Activated T-helper 2 cell treated with anti-CD3 and anti-CD28 coated beads, Interferon-gamma antibody, Interleukin-2, Interleukin-4, amounts not matched to agents 10 μg/mL and 5 μg/mL and 100 μg/mL, durations not matched to agents 14 hours and 24 hours and 36 hours (primary cell): ENCODE measurements at regions not wholly inside any gene's neighbourhood (a gene's known extent, or its start where the extent isn't known, plus 50 kb on each side); places are given as distances from the start of the nearest gene placed in this dataset.
"Not testable (repeated sequence)": the region's sequence is repeated elsewhere in the genome, so short reads cannot be mapped to it uniquely, and the experiment has no call there.

Source experiments
- DNase-seq: peaks from one replicate; pipeline ENCODE4 v3.0.0; 2021; ENCODE audit warnings: low spot score
- H3K27ac Mint-ChIP-seq: one replicate; pipeline ENCODE4 v1.8.0; 2021; ENCODE audit warnings: mixed read lengths
- H3K27me3 Mint-ChIP-seq: one replicate; pipeline ENCODE4 v1.8.0; 2021; ENCODE audit warnings: low read depth, mixed read lengths
- H3K36me3 Mint-ChIP-seq: one replicate; pipeline ENCODE4 v1.8.0; 2021; ENCODE audit warnings: low read depth, mixed read lengths
- H3K4me1 Mint-ChIP-seq: one replicate; pipeline ENCODE4 v1.8.0; 2021; ENCODE audit warnings: low read depth, mixed read lengths
- H3K4me3 Mint-ChIP-seq: one replicate; pipeline ENCODE4 v1.8.0; 2021; ENCODE audit warnings: low read depth, mild to moderate bottlenecking, moderate library complexity, mixed read lengths
- H3K9me3 Mint-ChIP-seq: one replicate; pipeline ENCODE4 v1.8.0; 2021; ENCODE audit warnings: mixed read lengths
- intact Hi-C: fragments of 100-400 bp; cut with micrococcal nuclease; formaldehyde crosslinking; loops from one replicate; pipeline ENCODE4 v1.15.1; 2023

- Mint-ChIP-seq H3K27ac (no peak overlapping the region), H3K36me3 (no peaks in the 10 kb centered on the region), H3K4me3 (no peak overlapping the region), H3K27me3 (no peaks in the 10 kb centered on the region), H3K9me3 (peaks cover 5% of the 10 kb centered on the region), H3K4me1 (no peaks in the 10 kb centered on the region)
- no peak for DNase-seq
- intact Hi-C loops, result no loop called here
These were observed 365.9 kb downstream of the COL11A1 start for GRCh38 chr1:102742426-102742825.

GRCh38 chr1:102733491-102734236 lies 374.7 kb downstream of the COL11A1 start:
- H3K9me3 Mint-ChIP-seq, result no peaks in the 10 kb centered on the region
- no peaks in the 10 kb centered on the region for H3K27me3 Mint-ChIP-seq
- intact Hi-C loops, result no loop called here
- H3K36me3 Mint-ChIP-seq, result no peaks in the 10 kb centered on the region
- no peak for DNase-seq
- H3K4me3 Mint-ChIP-seq, result no peak overlapping the region
- no peaks in the 10 kb centered on the region for H3K4me1 Mint-ChIP-seq
- H3K27ac Mint-ChIP-seq, result no peak overlapping the region

GRCh38 chr1:102732927-102733326 lies 375.4 kb downstream of the COL11A1 start:
- Mint-ChIP-seq H3K36me3 (no peaks in the 10 kb centered on the region), H3K9me3 (no peaks in the 10 kb centered on the region), H3K4me3 (no peak overlapping the region), H3K27ac (no peak overlapping the region), H3K4me1 (no peaks in the 10 kb centered on the region), H3K27me3 (no peaks in the 10 kb centered on the region)
- DNase-seq, result no peak
- intact Hi-C loops, result no loop called here

GRCh38 chr1:102726417-102726816 lies 381.9 kb downstream of the COL11A1 start:
- DNase-seq, result no peak
- Mint-ChIP-seq H3K27me3 (no peaks in the 10 kb centered on the region), H3K4me3 (no peak overlapping the region), H3K36me3 (no peaks in the 10 kb centered on the region), H3K4me1 (no peaks in the 10 kb centered on the region), H3K27ac (no peak overlapping the region), H3K9me3 (no peaks in the 10 kb centered on the region)
- intact Hi-C loops, result no loop called here

GRCh38 chr1:102724741-102725140 lies 383.6 kb downstream of the COL11A1 start:
- intact Hi-C loops, result no loop called here
- H3K4me1 Mint-ChIP-seq, result no peaks in the 10 kb centered on the region
- H3K4me3 Mint-ChIP-seq, result no peak overlapping the region
- H3K9me3 Mint-ChIP-seq, result no peaks in the 10 kb centered on the region
- H3K27ac Mint-ChIP-seq, result no peak overlapping the region
- DNase-seq, result no peak
- H3K27me3 Mint-ChIP-seq, result no peaks in the 10 kb centered on the region
- H3K36me3 Mint-ChIP-seq, result no peaks in the 10 kb centered on the region

- intact Hi-C loops, result no loop called here
- Mint-ChIP-seq H3K9me3 (no peaks in the 10 kb centered on the region), H3K27me3 (no peaks in the 10 kb centered on the region), H3K4me1 (no peaks in the 10 kb centered on the region), H3K27ac (no peak overlapping the region), H3K4me3 (no peak overlapping the region), H3K36me3 (no peaks in the 10 kb centered on the region)
- no peak for DNase-seq
These were observed 393.2 kb downstream of the COL11A1 start for GRCh38 chr1:102715150-102715549.

GRCh38 chr1:102699524-102699923 lies 408.8 kb downstream of the COL11A1 start:
- Mint-ChIP-seq H3K4me3 (no peak overlapping the region), H3K9me3 (no peaks in the 10 kb centered on the region), H3K27ac (no peak overlapping the region), H3K27me3 (no peaks in the 10 kb centered on the region), H3K36me3 (no peaks in the 10 kb centered on the region), H3K4me1 (no peaks in the 10 kb centered on the region)
- intact Hi-C loops, result no loop called here
- no peak for DNase-seq

GRCh38 chr1:102693345-102693744 lies 415.0 kb downstream of the COL11A1 start:
- H3K9me3 Mint-ChIP-seq, result no peaks in the 10 kb centered on the region
- no peaks in the 10 kb centered on the region for H3K4me1 Mint-ChIP-seq
- no peak overlapping the region for H3K27ac Mint-ChIP-seq
- intact Hi-C loops, result no loop called here
- H3K27me3 Mint-ChIP-seq, result no peaks in the 10 kb centered on the region
- H3K36me3 Mint-ChIP-seq, result no peaks in the 10 kb centered on the region
- H3K4me3 Mint-ChIP-seq, result no peak overlapping the region
- DNase-seq, result no peak

- Mint-ChIP-seq H3K4me1 (no peaks in the 10 kb centered on the region), H3K36me3 (no peaks in the 10 kb centered on the region), H3K9me3 (no peaks in the 10 kb centered on the region), H3K27me3 (no peaks in the 10 kb centered on the region), H3K27ac (no peak overlapping the region), H3K4me3 (no peak overlapping the region)
- DNase-seq, result no peak
- intact Hi-C loops, result no loop called here
These were observed 416.7 kb downstream of the COL11A1 start for GRCh38 chr1:102691592-102692090.

- Mint-ChIP-seq H3K27me3 (no peaks in the 10 kb centered on the region), H3K9me3 (no peaks in the 10 kb centered on the region), H3K27ac (no peak overlapping the region), H3K4me3 (no peak overlapping the region), H3K36me3 (no peaks in the 10 kb centered on the region), H3K4me1 (no peaks in the 10 kb centered on the region)
- no peak for DNase-seq
- intact Hi-C loops, result no loop called here
These were observed 420.9 kb downstream of the COL11A1 start for GRCh38 chr1:102687383-102687782.

- H3K4me1 Mint-ChIP-seq, result no peaks in the 10 kb centered on the region
- no peaks in the 10 kb centered on the region for H3K36me3 Mint-ChIP-seq
- DNase-seq, result no peak
- no peak overlapping the region for H3K27ac Mint-ChIP-seq
- no peak overlapping the region for H3K4me3 Mint-ChIP-seq
- intact Hi-C loops, result no loop called here
- H3K27me3 Mint-ChIP-seq, result no peaks in the 10 kb centered on the region
- peaks cover 15% of the 10 kb centered on the region for H3K9me3 Mint-ChIP-seq
These were observed 446.8 kb downstream of the COL11A1 start for GRCh38 chr1:102661481-102661880.

GRCh38 chr1:102659876-102660483 lies 448.3 kb downstream of the COL11A1 start:
- DNase-seq, intact Hi-C loops, H3K27ac Mint-ChIP-seq, H3K27me3 Mint-ChIP-seq, H3K4me1 Mint-ChIP-seq, H3K4me3 Mint-ChIP-seq, H3K36me3 Mint-ChIP-seq: not testable (repeated sequence)
- peaks cover 15% of the 10 kb centered on the region for H3K9me3 Mint-ChIP-seq

GRCh38 chr1:102655034-102655433 lies 453.3 kb downstream of the COL11A1 start:
- H3K27me3 Mint-ChIP-seq, result no peaks in the 10 kb centered on the region

More at GRCh38 chr1:102655034-102655433, 453.3 kb downstream of the COL11A1 start:
- Mint-ChIP-seq H3K4me1 (no peaks in the 10 kb centered on the region), H3K36me3 (no peaks in the 10 kb centered on the region), H3K4me3 (no peak overlapping the region), H3K9me3 (peaks cover 10% of the 10 kb centered on the region), H3K27ac (no peak overlapping the region)
- no peak for DNase-seq
- intact Hi-C loops, result no loop called here
